ENCODE measurements at regions not wholly inside any gene's neighbourhood (a gene's known extent, or its start where the extent isn't known, plus 50 kb on each side); places are given as distances from the start of the nearest gene placed in this dataset.

- DNase-seq, result no peak
- Histone ChIP-seq H3K9me3 (no peaks in the 10 kb centered on the region), H3K27ac (ENCODE audit: low read depth in 2 of 2, low read length in 1 of 2) (no peak overlapping the region), H3K9ac (no peak overlapping the region), H3K79me2 (ENCODE audit: insufficient read depth) (no peaks in the 10 kb centered on the region), H3F3A (replicated peaks; ENCODE audit: insufficient read depth) (no peaks in the 10 kb centered on the region), H3K4me1 (ENCODE audit: control insufficient read depth in 1 of 2, insufficient read depth in 2 of 2, low read depth in 1 of 2, low read length in 1 of 2) (no peaks in the 10 kb centered on the region), H3K4me3 (ENCODE audit: low read depth in 2 of 2, low read length in 1 of 2) (no peak overlapping the region), H3K9me2 (no peaks in the 10 kb centered on the region), H3K36me3 (replicated peaks in 1 of 2; ENCODE audit: control insufficient read depth in 1 of 2, insufficient read depth in 2 of 2, low read length in 1 of 2) (no peaks in the 10 kb centered on the region), H4K20me1 (ENCODE audit: insufficient read depth) (no peaks in the 10 kb centered on the region), H2AFZ (ENCODE audit: low read depth) (no peak overlapping the region), H3K27me3 (ENCODE audit: insufficient read depth) (no peaks in the 10 kb centered on the region), H3K4me2 (no peak overlapping the region)
- TF ChIP-seq RCOR1 (IDR thresholded peaks at IDR 0.05; ENCODE audit: low read length), result no peak
- TF ChIP-seq IRF3 (IDR thresholded peaks at IDR 0.05; ENCODE audit: low read depth, low read length), result no peak
- TF ChIP-seq CHD2 (IDR thresholded peaks at IDR 0.05; ENCODE audit: low read length, partially characterized antibody), result no peak
- TF ChIP-seq REST (IDR thresholded peaks at IDR 0.05; ENCODE audit: low read depth, low read length), result no peak
- no peak for TF ChIP-seq USF1 (IDR thresholded peaks at IDR 0.05; ENCODE audit: borderline replicate concordance, low read depth)
- TF ChIP-seq SMC3 (IDR thresholded peaks at IDR 0.05; ENCODE audit: low read depth, low read length), result no peak
- CTCF ChIA-PET, result no interaction called here
- POLR2A ChIA-PET, result no interaction called here
- 33% methylated on average over 5 of the region's 5 CpGs for WGBS (ENCODE audit: low lambda C conversion rate)
Observed at GRCh38 chr5:175363300-175363699, 80.7 kb downstream of the DRD1 start.

- Histone ChIP-seq H3K4me3 (ENCODE audit: low read depth in 2 of 2, low read length in 1 of 2) (no peak overlapping the region), H4K20me1 (ENCODE audit: insufficient read depth) (no peaks in the 10 kb centered on the region), H3K4me1 (ENCODE audit: control insufficient read depth in 1 of 2, insufficient read depth in 2 of 2, low read depth in 1 of 2, low read length in 1 of 2) (no peaks in the 10 kb centered on the region), H3K9ac (no peak overlapping the region), H3K36me3 (replicated peaks in 1 of 2; ENCODE audit: control insufficient read depth in 1 of 2, insufficient read depth in 2 of 2, low read length in 1 of 2) (no peaks in the 10 kb centered on the region), H3K27ac (ENCODE audit: low read depth in 2 of 2, low read length in 1 of 2) (no peak overlapping the region), H3K79me2 (ENCODE audit: insufficient read depth) (no peaks in the 10 kb centered on the region), H3K9me3 (no peaks in the 10 kb centered on the region), H3K4me2 (no peak overlapping the region), H3K27me3 (ENCODE audit: insufficient read depth) (no peaks in the 10 kb centered on the region), H3F3A (replicated peaks; ENCODE audit: insufficient read depth) (no peaks in the 10 kb centered on the region), H2AFZ (ENCODE audit: low read depth) (no peak overlapping the region), H3K9me2 (no peaks in the 10 kb centered on the region)
- no peak for TF ChIP-seq JUND (IDR thresholded peaks at IDR 0.05)
- TF ChIP-seq NRF1 (IDR thresholded peaks at IDR 0.05; ENCODE audit: low read depth, low read length), result no peak
- TF ChIP-seq MAX (IDR thresholded peaks at IDR 0.05; ENCODE audit: low read depth), result no peak
- TF ChIP-seq ELF1 (IDR thresholded peaks at IDR 0.05), result no peak
- no peak for TF ChIP-seq CTCF (IDR thresholded peaks at IDR 0.05)
- TF ChIP-seq YY1 (IDR thresholded peaks at IDR 0.05; ENCODE audit: low read depth), result no peak
- TF ChIP-seq NFIC (IDR thresholded peaks at IDR 0.05; ENCODE audit: borderline replicate concordance), result no peak
- TF ChIP-seq TAF1 (IDR thresholded peaks at IDR 0.05; ENCODE audit: borderline replicate concordance, low read depth, low read length), result no peak
- no peak for TF ChIP-seq EP300 (IDR thresholded peaks at IDR 0.05; ENCODE audit: borderline replicate concordance in 1 of 2, low read depth in 1 of 2, low read length in 1 of 2)
- no peak for TF ChIP-seq EZH2phosphoT487 (IDR thresholded peaks at IDR 0.05; ENCODE audit: borderline replicate concordance, low read depth)
- POLR2A ChIA-PET, result no interaction called here
- no peak for DNase-seq
- whole genome bisulfite sequencing (ENCODE audit: low lambda C conversion rate), result 15% methylated on average over 1 of the region's 1 CpG
- CTCF ChIA-PET, result interaction anchor here (0.6 kb wide), 1 partner anchor 49 kb away, joined by 3 read pairs; no protein-coding TSS in a partner anchor
Observed at GRCh38 chr5:175357995-175358394, 86.0 kb downstream of the DRD1 start.

Measured in SK-N-SH (cell line).